NCI-H2227 (cell line): ENCODE measurements at regions not wholly inside any gene's neighbourhood (a gene's known extent, or its start where the extent isn't known, plus 50 kb on each side); places are given as distances from the start of the nearest gene placed in this dataset.

Experiments
- DNase-seq: peaks from one replicate; lab custom pipeline; 2025; ENCODE audit not compliant: unreplicated experiment; lab: John Stamatoyannopoulos, UW

DNA sequence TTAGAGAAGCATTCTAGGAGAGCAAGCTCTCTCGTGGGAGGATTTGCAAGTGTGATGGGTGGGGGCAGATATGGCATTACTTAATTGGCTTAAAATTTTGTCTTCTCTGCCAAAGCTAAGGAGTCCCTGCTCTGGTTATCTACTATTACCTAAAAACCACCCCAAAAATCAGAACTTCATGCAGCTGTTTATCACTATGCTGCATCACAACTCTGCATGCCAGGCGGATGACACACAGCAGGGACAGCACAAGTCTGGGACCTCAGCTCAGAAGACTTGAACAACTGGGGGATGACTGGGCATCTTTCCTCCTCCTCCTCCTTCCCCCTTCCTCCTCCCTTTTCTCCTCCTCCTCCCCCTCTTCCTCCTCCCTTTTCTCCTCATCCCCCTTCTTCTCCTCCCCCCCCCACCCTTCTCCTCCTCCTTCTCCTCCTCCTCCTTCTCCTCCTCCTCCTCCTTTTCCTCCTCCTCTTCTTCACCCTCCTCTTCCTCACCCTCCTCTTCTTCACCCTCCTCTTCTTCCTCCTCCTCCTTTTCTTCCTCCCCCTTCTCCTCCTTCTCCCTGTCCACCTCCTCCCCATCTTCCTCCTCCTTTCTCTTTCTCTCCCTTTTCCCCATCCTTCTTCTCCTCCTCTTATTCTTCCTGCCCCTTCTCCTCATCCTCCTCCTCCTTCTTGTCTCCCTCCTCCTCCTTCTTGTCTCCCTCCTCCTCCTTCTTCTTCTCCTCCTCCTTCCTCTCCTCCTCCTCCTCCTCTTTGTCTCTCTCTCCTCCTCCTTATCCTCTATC, 218.6 kb upstream of the PMEPA1 start:
- no peak for DNase-seq

DNA sequence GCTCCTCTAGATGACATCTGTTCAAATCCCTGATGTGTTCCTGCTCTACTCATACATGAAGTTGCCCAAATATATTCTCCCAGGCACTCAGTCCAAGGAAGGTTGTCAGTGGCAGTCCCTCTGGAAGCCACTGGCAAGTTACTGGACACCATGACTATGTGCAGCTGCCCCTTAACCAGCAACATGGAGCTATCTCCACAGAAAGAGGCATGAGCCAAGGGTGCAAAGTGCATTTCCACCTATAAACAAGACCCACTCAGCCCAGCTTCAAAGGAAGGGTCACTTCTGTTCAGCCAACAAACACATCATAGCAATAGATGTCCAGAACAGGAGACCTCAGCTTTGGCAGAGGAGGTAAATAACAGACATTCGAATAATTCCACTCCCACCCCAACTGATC, 217.6 kb upstream of the PMEPA1 start:
- no peak for DNase-seq

DNA sequence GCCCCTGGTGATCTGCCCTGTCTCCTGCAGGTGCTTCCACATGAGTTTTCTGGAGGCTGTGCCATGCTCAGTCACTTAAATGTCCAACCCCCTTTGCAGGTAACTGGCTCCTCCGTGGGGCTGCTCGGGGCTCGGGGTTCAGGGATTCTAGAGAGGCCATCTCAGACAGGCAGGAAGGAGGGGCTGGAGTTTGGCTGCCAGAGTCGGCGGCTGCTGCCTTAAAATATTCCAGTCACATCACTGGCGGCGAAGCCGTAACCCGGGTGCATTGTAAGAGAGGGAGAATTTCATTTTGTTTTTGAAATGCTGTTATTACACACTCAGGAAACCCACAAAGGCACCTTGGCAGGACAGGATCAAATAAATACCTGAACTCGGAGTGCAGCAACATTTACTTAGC, 212.9 kb upstream of the PMEPA1 start:
- DNase-seq, result no peak

DNA sequence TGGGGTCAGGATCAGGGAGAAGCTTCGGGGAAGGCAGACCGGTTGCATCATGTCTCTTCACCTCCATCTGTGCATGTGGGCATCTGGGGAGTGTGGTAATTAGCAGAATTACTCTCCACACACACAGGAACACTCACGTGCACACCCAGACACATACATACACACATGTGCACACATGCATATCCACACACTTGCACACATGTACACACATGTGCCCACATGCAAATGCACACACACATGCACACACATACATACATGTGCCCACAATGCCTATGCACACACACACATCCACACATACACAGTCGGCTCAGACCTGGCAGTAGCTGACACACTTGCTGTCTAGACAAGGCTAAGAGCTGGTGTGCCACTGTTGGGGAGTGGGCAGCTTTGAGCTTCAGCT, 212.3 kb upstream of the PMEPA1 start:
- DNase-seq, result no peak

DNA sequence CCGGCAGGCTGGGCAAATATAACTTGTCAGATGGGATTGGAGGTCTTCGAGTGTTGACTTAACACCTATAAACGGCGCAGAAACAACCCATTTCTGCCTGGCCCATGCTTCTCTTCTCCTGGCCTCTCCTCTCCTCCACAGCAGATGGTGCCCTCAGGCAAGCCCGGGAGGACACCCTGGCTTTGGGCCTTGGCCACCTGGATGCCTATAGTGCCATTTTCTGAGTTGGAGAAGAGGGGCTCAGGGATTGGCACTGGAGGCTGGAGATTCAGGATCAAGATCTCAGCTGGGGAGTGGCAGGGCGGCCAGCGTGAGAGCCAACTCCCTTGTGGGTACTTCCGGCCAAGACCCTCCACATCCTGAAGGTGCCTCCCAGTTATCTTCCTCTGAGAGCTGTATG, 211.9 kb upstream of the PMEPA1 start:
- no peak for DNase-seq

DNA sequence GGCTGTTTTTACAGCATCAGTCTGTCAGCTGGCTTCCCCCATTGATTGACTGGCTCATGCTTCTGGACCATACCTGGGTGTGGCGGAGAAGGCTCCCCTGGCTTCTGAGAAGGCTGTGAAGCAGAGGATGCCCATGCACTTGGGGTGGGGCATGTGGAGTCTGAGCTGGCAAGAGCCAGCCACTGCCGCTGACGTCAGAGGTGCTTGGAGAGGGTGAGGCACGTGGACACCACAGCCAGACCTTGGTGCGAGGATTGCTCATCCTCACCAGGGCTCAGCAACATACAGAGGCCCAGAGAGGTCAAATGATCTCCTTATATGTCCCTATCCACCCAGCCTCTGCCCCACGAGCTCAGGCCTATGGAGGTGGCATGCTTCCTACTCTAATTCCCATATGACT, 211.2 kb upstream of the PMEPA1 start:
- DNase-seq, result no peak

DNA sequence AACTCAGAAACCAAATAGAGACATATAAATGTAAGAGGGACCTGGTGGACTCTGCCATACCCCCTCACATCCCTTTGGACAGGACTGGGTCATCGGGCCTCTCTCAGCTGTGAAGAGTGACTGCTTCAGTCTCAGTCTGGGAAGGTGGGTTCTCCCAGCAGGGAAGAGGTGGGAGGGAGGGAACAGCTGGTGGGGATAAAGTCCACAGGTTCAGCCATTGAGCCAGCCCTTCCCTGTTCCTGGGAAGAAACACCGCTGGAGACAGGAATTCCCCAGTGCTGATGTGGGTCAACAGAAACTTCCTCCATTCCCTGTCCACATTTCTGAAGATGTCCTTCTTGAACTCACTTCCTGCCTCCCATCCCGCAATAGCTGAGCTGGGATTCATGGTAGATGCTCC, 209.2 kb upstream of the PMEPA1 start:
- DNase-seq, result no peak

DNA sequence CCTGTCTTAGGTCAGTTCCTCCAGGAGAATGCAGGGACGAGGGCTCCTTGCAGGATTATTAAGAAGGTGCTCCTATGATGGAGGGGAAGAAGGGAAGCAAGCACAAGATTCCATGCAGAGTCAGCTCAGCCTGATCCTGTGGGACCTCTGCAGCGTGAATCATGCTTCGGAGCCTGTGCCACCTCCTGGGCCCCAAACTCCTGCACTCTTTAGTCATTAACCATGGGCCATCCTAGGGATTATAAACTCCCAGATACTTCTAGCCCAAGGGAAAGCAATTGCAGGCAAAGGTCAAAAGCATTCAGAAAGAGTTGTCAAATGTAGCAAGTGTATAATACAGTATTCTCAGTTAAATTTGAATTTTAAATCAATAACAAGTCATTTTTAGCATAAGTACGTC, 208.7 kb upstream of the PMEPA1 start:
- DNase-seq, result no peak

DNA sequence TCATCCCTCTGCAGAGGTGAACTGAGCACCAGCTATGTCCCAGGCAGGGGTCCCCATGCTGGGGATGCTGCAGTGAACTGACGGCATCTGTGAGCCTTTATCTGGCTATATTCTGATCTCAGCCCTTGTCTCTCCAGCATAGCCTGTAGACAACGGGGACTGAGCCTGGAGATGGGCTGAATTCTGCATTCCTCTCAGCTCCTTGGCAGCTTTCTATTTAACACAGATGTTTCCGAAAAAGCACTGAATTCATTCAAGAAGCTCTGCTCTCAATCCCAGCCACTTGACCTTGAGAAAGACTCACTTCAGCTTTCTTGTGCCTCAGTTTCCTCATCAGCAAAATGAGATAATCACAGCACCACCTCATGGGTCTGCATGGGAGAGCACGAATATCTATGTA, 204.4 kb upstream of the PMEPA1 start:
- DNase-seq, result no peak

DNA sequence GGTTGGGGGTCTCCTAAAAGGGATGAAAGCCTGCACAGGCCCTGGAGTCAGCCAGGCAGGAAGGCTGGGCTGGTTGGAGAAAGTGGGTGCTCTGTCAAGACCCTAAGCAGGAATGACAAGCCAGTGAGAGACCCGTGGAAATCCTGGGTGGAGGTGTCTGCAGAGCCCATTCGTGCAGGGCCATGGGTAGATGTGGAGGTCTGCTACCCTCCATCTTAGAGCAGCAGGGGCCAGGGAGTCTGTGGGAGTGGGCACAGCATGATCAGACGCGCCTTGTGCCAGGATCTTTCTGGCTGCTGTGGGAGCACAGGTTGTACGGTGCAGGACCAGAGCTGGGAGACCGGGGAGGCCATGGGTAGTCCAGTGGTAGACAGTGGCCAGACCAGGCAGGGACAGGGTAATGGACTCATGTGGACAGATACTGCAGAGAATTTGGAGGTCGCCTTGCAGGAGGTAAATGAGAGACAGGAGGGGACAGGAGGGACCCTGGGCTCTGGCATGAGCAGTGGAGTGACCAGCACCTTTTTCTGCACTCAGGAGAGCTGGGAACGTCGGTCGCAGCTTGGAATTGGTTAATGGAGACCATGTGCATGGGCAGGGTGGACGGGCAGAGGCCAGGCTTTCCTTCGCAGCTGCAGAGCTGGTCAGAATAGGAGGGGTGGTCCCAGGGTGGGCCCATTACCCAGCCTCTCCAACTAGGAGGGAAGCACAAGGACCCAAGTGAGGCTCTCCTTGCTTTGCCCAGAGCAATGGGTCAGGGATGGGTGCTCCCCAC, 203.5 kb upstream of the PMEPA1 start:
- DNase-seq, result no peak

DNA sequence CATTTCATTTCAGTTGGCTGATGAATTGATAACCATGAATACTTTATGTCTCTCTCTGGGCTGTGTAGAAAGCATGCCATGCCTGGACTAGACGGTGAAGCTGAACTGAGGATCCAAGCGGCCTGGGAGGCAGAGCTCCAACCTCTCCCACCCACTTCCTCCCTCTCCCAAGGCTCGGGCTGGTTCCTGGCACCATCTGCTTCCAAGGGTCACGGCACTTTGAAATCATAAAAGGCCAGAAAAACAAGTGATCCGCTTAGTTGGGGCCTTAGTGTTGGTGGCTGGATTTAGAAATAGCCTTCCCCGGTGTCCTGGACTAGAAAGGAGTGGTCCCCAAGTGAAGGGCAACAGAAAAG, 202.4 kb upstream of the PMEPA1 start:
- no peak for DNase-seq

DNA sequence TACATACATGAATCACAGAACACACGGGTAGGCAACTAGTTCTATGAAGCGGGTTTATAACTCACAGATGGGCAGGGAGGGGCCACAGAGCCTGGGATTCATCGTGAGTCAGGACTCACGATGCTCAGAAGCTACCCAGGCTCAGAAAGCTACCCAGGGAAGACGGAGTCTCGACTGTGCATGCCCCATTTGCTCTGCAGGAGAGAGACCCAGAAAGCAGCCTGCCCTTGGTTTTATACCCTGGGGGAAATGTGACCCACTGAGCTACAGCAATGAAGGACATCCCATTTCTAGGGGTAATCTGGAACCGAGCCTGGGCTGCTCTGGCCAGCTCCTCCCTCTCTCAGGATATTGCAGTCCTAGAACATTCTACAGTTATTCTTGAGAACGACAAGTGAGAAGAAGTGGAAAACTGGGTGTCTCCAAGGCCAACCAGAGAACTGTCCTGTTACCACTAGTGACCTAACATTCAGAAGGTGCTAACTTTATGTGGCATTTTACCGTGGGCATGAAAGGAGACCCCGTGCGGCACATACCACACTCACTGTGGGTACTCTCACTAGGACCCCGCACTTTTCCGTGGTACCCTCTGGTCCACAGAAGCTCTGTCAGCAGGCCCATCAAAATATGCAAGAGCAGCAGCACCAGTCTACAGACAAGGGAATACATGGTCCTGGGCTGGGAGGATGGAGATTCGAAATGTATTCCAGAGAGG, 201.9 kb upstream of the PMEPA1 start:
- no peak for DNase-seq

DNA sequence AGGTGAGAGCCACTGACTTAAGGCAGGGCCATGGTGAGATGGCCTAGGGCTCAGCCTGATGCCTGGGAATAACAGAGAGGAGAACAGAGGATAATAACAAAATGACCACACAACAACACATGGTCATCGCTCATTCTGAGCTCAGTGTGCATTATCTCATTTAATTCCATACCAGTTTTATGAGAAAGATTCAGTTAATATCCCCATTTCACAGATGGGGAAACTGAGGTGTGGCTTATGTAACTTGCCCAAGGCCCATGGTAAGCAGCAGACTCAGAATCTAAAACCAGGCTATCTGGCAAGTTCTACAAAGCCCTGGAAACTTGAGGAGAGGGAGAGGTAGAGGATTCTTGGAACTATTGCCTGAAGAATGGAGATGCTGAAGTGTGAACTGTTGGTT, 200.9 kb upstream of the PMEPA1 start:
- DNase-seq, result no peak

DNA sequence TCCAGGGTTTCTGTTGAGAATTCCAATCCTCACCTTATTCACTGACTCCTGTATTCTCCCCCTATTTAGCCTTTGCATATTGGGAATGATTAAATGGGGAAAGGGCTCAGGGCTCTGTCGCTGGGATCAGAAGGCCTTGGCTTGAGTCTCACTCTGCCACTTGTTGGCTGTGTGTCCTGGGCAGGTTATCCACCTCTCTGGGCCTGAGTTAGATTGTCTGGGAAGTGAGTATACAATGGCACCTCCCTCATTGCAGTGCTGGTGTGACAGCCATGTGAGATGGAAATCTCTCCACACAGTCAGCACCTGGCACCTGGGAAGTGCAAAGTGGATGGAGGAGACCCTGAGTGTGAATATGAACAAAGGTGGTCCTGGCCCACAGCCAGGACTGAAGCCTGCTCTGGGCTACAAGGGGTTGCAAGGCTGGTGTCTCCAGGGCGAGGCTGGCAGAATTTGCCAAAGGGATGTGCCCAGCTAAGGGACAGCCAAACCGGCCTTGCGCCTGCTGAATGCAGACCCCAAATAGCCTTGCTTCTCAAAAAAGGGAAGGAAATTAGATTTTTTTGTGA, 200.0 kb upstream of the PMEPA1 start:
- DNase-seq, result no peak

DNA sequence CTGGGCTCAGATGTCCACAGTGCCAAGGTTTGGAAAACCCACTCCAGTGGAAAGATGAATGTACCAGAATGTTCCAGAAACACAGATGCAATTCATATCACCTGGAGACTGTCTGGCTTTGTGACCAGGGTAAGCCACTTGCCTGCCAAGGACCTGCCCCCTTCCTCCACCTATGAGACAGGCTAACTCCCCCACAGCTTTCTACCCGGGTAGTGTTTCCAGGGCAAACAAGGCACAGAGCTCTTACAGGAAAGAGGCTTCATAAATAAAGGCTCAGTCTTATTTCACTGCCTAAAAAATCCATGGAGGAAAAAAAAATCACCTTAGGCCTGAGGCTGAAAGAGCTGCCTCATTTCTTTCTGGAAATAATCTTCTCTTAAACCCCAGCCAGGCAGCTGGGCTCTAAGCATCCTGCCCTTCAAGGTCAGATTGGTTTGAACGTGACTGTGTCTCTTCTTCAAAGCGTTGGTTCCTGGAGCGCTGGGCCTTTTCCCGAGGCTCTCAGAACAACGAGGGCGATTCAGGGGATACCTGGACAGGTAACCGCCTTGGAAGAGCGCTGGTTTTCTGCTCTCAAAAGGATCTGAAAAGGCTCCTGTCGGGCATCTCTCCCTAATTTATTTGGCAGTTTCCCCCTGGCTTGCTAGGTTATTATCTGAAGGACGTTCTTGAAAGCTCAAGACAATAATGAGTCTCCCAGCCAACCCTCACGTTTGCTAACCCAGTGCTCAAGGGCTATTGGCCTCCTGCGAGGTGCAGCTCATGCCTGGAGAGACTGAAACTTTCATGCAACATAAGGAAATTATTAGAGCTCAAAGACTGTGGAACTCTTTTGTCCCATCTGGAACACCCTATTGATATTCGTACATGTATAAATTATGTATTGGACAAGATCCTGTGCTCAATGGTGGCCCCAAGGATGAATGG, 199.2 kb upstream of the PMEPA1 start:
- no peak for DNase-seq

DNA sequence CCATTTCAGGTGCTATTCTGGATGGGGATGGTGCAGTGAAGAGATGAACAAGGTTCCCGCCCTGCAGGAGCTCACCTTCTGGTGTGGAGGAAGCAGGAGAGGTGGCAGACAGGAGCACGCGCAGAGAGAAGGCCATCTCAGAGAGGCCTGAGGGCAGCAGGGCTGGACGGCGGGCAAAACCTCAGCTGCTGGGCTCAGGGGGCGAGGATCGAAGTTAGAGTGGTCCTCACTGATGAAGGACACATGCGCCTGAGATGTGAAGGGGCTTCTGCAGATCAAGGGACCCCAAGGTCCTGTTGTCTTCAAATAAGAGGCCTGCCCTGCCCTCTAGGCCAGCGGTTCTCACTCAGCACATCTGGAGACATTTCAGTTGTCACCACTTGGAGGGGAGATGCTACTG, 198.4 kb upstream of the PMEPA1 start:
- DNase-seq, result no peak

DNA sequence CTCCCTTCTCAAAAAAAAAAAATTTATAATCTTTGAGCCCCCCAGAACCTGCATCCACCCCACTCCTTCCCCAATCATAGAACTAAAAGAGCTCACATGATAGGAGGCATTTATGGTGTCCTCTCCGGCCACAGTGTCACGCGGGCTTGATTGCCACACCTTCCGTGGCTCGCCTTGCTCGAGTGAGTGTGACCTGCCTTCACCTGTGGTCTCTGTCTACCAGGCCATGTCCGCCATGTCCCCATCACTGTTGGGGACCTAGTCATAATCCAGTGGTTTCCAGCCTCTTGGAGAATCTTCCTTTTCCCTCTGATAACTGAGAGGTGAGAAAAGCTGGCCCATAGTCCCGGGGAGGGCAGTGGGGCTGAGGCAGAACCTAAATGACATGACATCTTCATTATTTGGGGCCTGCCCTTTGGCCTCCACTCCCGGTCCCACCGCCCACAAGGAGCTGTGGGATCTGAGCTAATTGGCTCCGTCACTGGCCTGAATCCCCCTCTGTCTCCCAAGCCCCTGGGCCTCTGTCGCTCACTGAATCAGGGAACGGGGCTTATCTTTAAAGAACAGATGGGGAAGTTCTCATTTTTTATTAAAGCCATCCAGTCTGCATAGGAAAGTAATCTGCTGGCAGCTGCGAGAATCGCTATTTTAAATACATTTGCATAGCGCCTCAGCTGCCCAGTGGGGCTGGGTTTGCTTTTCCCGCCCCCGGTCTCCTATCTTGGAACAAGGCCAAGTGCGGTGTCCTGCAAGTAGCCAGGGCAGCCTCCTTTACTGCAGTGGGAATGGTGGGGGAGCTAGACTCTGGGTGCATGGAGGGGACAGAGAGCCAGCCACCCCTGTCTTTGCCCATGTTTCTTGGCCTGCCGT, 197.6 kb upstream of the PMEPA1 start:
- DNase-seq, result no peak

DNA sequence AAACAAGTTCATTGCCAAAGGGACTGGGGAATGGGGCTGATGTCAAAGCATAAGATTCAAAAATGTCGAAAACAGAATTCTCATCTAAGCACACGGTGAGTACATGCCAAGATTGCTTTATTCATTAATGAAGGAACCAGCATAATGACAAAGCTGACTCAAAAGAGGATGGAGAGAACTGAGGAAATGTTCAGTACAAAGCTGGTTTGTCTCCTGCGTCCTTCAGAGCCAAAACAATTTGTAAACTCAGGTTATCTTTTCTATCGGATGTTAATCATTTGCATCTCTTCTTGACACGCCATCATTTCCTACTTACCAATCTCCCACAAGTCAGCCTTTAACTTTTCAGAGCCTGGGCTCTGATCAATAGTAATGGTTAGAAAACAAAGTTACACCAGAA, 195.6 kb upstream of the PMEPA1 start:
- no peak for DNase-seq

DNA sequence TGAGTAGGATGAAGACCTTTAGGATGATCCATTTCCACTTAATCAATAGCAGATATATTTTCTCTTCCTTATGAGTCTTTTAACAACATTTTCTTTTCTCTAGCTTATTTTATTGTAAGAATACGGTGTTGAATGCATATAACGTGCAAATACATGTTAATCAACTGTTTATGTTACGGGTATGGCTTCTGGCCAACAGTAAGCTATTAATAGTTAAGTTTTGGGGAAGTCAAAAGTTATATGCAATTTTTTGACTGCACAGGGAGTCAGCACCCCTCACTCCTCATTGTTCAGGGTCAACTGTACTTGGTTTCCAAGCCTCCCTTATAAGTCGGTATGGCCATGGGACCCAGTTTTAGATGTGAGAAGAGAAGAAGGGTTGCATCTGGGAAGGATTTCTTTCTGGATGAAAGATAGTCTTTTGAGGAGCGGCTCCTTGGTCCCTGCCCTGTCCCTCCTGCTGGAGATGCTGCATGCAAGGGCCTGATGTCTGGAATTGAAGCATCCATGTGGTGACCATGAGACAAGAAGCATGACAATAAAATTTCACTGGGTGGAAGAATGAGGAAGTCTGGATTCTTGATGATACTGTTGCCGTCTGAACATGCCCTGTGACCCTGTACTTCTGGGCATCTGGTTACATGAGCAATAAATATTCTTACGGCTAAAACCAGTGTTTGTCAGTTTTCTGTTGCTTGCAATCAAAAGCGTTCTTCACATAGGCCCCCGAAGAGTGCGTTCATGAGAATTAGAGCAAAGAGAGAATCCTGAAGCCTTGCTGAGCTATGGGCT, 194.7 kb upstream of the PMEPA1 start:
- no peak for DNase-seq
